Thyroid gland (tissue), 4 donors: ENCODE measurements at regions not wholly inside any gene's neighbourhood (a gene's known extent, or its start where the extent isn't known, plus 50 kb on each side); places are given as distances from the start of the nearest gene placed in this dataset.

Experiments used
- CTCF ChIP-seq, 6 experiments: fragments of 200-600 bp in 3 of 6; fragments of 450-650 bp in 3 of 6; sonication (generic) in 3 of 6; IDR thresholded peaks; one replicate each; pipeline ENCODE4 v1.5.1; 2016 to 2019; ENCODE audit warnings: antibody characterized with exemption in 6 of 6, mild to moderate bottlenecking in 2 of 6, inconsistent platforms in 1 of 6, moderate library complexity in 1 of 6
- POLR2A ChIP-seq, 2 donors: fragments of 450-650 bp; IDR thresholded peaks; one replicate each; pipeline ENCODE4 v1.6.1; 2017; ENCODE audit warnings: antibody characterized with exemption in 2 of 2, mild to moderate bottlenecking in 2 of 2, moderate library complexity in 1 of 2

GRCh38 chr9:108058135-108058814 is 568.7 kb upstream of the KLF4 start:
- TF ChIP-seq POLR2A (IDR thresholded peaks at IDR 0.05), result no peak
- TF ChIP-seq CTCF (IDR thresholded peaks at IDR 0.05), result no peak
